Fibroblast of the aortic adventitia (primary cell): ENCODE measurements at regions not wholly inside any gene's neighbourhood (a gene's known extent, or its start where the extent isn't known, plus 50 kb on each side); places are given as distances from the start of the nearest gene placed in this dataset.

Source experiments
- DNase-seq: peaks from one replicate; pipeline ENCODE4 v3.0.0-alpha.2; 2010; ENCODE audit warnings: low read depth
- H3K4me3 ChIP-seq: 2 replicates; pipeline ENCODE4 v1.5.1; 2011; ENCODE audit warnings: low read depth, mild to moderate bottlenecking, control low read depth, low read length, moderate library complexity
- TF ChIP-seq, protein P1 (sequence below): IDR thresholded peaks from 2 replicates; pipeline ENCODE4 v1.5.1; 2011; ENCODE audit warnings: mild to moderate bottlenecking, low read length, control low read depth, inconsistent platforms; ENCODE audit not compliant: insufficient read depth

DNA sequence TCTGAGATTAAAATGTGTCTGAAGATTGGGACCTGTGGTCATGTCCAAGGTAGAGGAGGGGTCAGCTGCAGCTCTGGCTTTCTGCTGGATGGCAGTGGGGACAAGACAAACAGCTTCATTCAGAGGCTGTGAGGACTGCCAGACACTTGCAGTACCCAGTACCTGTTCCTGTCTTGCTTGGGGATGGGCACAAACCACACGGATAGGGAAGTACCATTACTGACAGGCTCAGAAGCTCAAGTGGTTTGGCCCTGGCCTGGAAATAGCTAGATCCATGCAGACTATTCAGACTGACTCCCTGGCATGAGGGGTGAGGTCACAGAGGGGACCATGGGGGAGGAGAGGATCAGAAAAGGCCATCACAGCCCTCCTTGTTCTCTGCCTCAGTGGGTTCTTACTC is 56.0 kb upstream of the COMTD1 start:
- DNase-seq = no peak
- no peak overlapping the region for H3K4me3 ChIP-seq
- TF ChIP-seq, protein P1, sequence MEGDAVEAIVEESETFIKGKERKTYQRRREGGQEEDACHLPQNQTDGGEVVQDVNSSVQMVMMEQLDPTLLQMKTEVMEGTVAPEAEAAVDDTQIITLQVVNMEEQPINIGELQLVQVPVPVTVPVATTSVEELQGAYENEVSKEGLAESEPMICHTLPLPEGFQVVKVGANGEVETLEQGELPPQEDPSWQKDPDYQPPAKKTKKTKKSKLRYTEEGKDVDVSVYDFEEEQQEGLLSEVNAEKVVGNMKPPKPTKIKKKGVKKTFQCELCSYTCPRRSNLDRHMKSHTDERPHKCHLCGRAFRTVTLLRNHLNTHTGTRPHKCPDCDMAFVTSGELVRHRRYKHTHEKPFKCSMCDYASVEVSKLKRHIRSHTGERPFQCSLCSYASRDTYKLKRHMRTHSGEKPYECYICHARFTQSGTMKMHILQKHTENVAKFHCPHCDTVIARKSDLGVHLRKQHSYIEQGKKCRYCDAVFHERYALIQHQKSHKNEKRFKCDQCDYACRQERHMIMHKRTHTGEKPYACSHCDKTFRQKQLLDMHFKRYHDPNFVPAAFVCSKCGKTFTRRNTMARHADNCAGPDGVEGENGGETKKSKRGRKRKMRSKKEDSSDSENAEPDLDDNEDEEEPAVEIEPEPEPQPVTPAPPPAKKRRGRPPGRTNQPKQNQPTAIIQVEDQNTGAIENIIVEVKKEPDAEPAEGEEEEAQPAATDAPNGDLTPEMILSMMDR = no peak

DNA sequence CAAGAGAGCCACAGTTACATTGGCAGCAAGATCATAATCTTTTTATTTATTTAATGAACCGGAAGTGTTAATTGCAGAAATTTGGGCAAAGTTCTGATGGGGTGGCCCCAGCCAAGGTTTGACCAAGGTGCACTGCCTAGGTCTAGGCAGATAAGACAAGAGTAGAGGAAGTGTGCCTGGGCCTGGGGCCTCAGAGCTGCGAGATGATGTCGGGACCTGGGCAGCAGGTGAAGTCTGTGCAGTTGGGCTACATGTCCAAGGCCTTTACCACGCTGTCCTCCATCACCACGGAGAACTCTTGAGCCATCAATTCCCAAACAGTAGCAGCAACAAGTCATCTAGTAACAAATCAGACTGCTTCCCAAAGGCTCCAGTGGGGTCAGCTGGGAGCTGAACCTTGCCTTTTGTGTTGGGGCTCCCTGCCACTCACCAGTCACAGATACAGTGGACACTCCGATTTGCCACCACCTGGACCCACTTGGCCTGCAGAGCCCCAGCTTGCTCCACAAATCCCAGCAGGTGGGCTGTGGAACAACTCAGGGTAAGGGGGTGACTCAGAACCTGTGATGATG is 52.5 kb upstream of the COMTD1 start:
- no peak for DNase-seq
- H3K4me3 ChIP-seq = no peak overlapping the region
- TF ChIP-seq, protein P1 = no peak

DNA sequence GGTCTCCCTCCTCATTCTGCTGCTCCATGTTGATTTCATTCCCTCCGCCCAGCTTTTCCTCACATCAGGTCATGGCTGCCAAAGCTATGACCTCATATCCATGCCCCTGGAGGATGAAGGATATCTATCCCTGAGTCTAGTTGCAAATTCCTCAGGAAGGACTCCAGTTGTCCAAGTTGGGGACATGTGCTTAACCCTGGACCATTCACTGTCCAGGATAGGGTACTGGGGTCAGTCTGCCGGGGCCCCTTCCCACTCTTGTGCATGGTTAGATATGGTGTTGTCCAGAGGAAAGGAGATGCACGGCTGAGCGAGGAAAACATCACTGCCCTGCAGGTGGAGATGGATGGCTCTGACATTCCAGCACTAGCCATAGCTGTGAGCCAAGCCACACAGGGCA is 51.9 kb upstream of the COMTD1 start:
- TF ChIP-seq, protein P1 = no peak
- H3K4me3 ChIP-seq = no peak overlapping the region
- DNase-seq = no peak

DNA sequence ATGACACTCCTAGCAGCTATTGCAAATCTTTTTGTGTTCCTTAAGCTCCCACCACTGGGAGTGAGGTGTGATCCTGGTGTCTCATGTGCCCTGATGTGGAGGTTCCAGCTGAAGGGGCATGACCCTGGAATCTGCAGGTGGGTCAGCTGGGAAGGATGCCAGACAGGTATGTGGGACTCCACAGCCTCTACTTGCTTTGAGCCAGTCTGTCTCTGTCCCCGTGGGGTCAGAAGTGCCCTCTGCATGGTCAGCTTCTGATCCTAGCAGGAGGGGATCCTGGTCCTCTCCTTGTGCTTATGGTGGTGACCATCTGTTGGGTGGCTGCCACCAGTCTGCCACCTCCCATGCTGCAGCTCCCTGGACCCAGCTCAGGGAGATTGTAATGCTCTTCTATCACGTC is 51.1 kb upstream of the COMTD1 start:
- H3K4me3 ChIP-seq = no peak overlapping the region
- DNase-seq = no peak
- TF ChIP-seq, protein P1 = no peak
